Activated T-helper 1 cell treated with anti-CD3 and anti-CD28 coated beads, Interleukin-12 subunit alpha, Interleukin-12 subunit beta, Interleukin-2, Interleukin-4 antibody, amounts not matched to agents 30 ng/mL and 10 ng/mL and 1 ng/mL, durations not matched to agents 14 hours and 24 hours and 36 hours (primary cell): ENCODE measurements at regions not wholly inside any gene's neighbourhood (a gene's known extent, or its start where the extent isn't known, plus 50 kb on each side); places are given as distances from the start of the nearest gene placed in this dataset.

Source experiments
- DNase-seq: peaks from one replicate; pipeline ENCODE4 v3.0.0; 2021; ENCODE audit warnings: low spot score
- H3K27ac Mint-ChIP-seq: one replicate; pipeline ENCODE4 v1.8.0; 2021; ENCODE audit warnings: mild to moderate bottlenecking, mixed read lengths
- H3K27me3 Mint-ChIP-seq: one replicate; pipeline ENCODE4 v1.8.0; 2022; ENCODE audit warnings: mild to moderate bottlenecking, moderate library complexity, mixed read lengths; ENCODE audit not compliant: insufficient read depth
- H3K36me3 Mint-ChIP-seq: one replicate; pipeline ENCODE4 v1.8.0; 2021; ENCODE audit warnings: low read depth, mixed read lengths
- H3K4me1 Mint-ChIP-seq: one replicate; pipeline ENCODE4 v1.8.0; 2021; ENCODE audit warnings: low read depth, mixed read lengths
- H3K4me3 Mint-ChIP-seq: one replicate; pipeline ENCODE4 v1.8.0; 2021; ENCODE audit warnings: mild to moderate bottlenecking, moderate library complexity, mixed read lengths
- H3K9me3 Mint-ChIP-seq: one replicate; pipeline ENCODE4 v1.8.0; 2021; ENCODE audit warnings: mixed read lengths
- intact Hi-C: fragments of 100-400 bp; cut with micrococcal nuclease; formaldehyde crosslinking; loops from one replicate; pipeline ENCODE4 v1.15.1; 2024

GRCh38 chr2:195428673-195429072 is 228.4 kb upstream of the SLC39A10 start:
- Mint-ChIP-seq H3K4me3 (no peak overlapping the region), H3K36me3 (peaks cover 4% of the 10 kb centered on the region), H3K27ac (no peak overlapping the region), H3K9me3 (peaks cover 5% of the 10 kb centered on the region), H3K4me1 (no peaks in the 10 kb centered on the region), H3K27me3 (no peaks in the 10 kb centered on the region)
- intact Hi-C loops: no loop called here
- no peak for DNase-seq

- Mint-ChIP-seq H3K4me1 (no peaks in the 10 kb centered on the region), H3K36me3 (peaks cover 4% of the 10 kb centered on the region), H3K9me3 (no peaks in the 10 kb centered on the region), H3K27me3 (no peaks in the 10 kb centered on the region), H3K4me3 (no peak overlapping the region), H3K27ac (no peak overlapping the region)
- no peak for DNase-seq
- intact Hi-C loops: no loop called here
These were observed 231.7 kb upstream of the SLC39A10 start for GRCh38 chr2:195425328-195425727.

GRCh38 chr2:195419033-195419432 is 238.0 kb upstream of the SLC39A10 start:
- Mint-ChIP-seq H3K9me3 (no peaks in the 10 kb centered on the region), H3K4me3 (no peak overlapping the region), H3K27ac (no peak overlapping the region), H3K36me3 (peaks cover 4% of the 10 kb centered on the region), H3K4me1 (no peaks in the 10 kb centered on the region), H3K27me3 (no peaks in the 10 kb centered on the region)
- DNase-seq: no peak
- intact Hi-C loops: no loop called here

GRCh38 chr2:195414537-195415100 is 242.4 kb upstream of the SLC39A10 start:
- no peak overlapping the region for H3K4me3 Mint-ChIP-seq
- peaks cover 7% of the 10 kb centered on the region for H3K4me1 Mint-ChIP-seq
- intact Hi-C loops: no loop called here
- no peaks in the 10 kb centered on the region for H3K27me3 Mint-ChIP-seq
- peaks cover 13% of the 10 kb centered on the region for H3K36me3 Mint-ChIP-seq
- no peak for DNase-seq
- H3K27ac Mint-ChIP-seq: no peak overlapping the region
- H3K9me3 Mint-ChIP-seq: peaks cover 5% of the 10 kb centered on the region

GRCh38 chr2:195413944-195414343 is 243.1 kb upstream of the SLC39A10 start:
- no peak for DNase-seq
- intact Hi-C loops: no loop called here
- no peak overlapping the region for H3K27ac Mint-ChIP-seq
- H3K9me3 Mint-ChIP-seq: peaks cover 5% of the 10 kb centered on the region
- peaks cover 7% of the 10 kb centered on the region for H3K4me1 Mint-ChIP-seq
- H3K36me3 Mint-ChIP-seq: peaks cover 11% of the 10 kb centered on the region
- no peak overlapping the region for H3K4me3 Mint-ChIP-seq
- no peaks in the 10 kb centered on the region for H3K27me3 Mint-ChIP-seq

- Mint-ChIP-seq H3K4me3 (no peak overlapping the region), H3K27ac (no peak overlapping the region)
- intact Hi-C loops: no loop called here
These were observed 243.6 kb upstream of the SLC39A10 start for GRCh38 chr2:195413422-195413821.

GRCh38 chr2:195411219-195411687 is 245.8 kb upstream of the SLC39A10 start:
- Mint-ChIP-seq H3K4me3 (no peak overlapping the region), H3K9me3 (peaks cover 5% of the 10 kb centered on the region), H3K36me3 (peaks cover 11% of the 10 kb centered on the region), H3K4me1 (peaks cover 14% of the 10 kb centered on the region), H3K27me3 (no peaks in the 10 kb centered on the region), H3K27ac (no peak overlapping the region)
- intact Hi-C loops: no loop called here
- no peak for DNase-seq

More at GRCh38 chr2:195413422-195413821, 243.6 kb upstream of the SLC39A10 start:
- DNase-seq: no peak
- Mint-ChIP-seq H3K4me1 (peaks cover 7% of the 10 kb centered on the region), H3K27me3 (no peaks in the 10 kb centered on the region), H3K36me3 (peaks cover 11% of the 10 kb centered on the region), H3K9me3 (peaks cover 5% of the 10 kb centered on the region)

GRCh38 chr2:195410074-195410671 is 246.9 kb upstream of the SLC39A10 start:
- Mint-ChIP-seq H3K27me3 (no peaks in the 10 kb centered on the region), H3K9me3 (peaks cover 5% of the 10 kb centered on the region), H3K36me3 (peaks cover 13% of the 10 kb centered on the region), H3K4me1 (peaks cover 24% of the 10 kb centered on the region), H3K4me3 (no peak overlapping the region), H3K27ac (no peak overlapping the region)
- DNase-seq: no peak
- intact Hi-C loops: no loop called here

GRCh38 chr2:195408811-195409210 is 248.2 kb upstream of the SLC39A10 start:
- H3K36me3 Mint-ChIP-seq: peaks cover 16% of the 10 kb centered on the region
- H3K4me1 Mint-ChIP-seq: peaks cover 28% of the 10 kb centered on the region
- peaks cover 5% of the 10 kb centered on the region for H3K9me3 Mint-ChIP-seq
- DNase-seq: no peak
- intact Hi-C loops: loop anchor here (5.0 kb wide), 1 partner anchor 248 kb away; the partner anchor contains the start of gene SLC39A10
- no peaks in the 10 kb centered on the region for H3K27me3 Mint-ChIP-seq
- H3K27ac Mint-ChIP-seq: no peak overlapping the region
- H3K4me3 Mint-ChIP-seq: no peak overlapping the region

- peaks cover 22% of the 10 kb centered on the region for H3K4me1 Mint-ChIP-seq
- intact Hi-C loops: loop anchor here (5.0 kb wide), 1 partner anchor 249 kb away; the partner anchor contains the start of gene SLC39A10
- H3K27ac Mint-ChIP-seq: no peak overlapping the region
- DNase-seq: no peak
- H3K9me3 Mint-ChIP-seq: peaks cover 5% of the 10 kb centered on the region
- no peaks in the 10 kb centered on the region for H3K27me3 Mint-ChIP-seq
- no peak overlapping the region for H3K4me3 Mint-ChIP-seq
- peaks cover 12% of the 10 kb centered on the region for H3K36me3 Mint-ChIP-seq
These were observed 248.8 kb upstream of the SLC39A10 start for GRCh38 chr2:195408196-195408595.

GRCh38 chr2:195407783-195408182 is 249.2 kb upstream of the SLC39A10 start:
- Mint-ChIP-seq H3K27me3 (no peaks in the 10 kb centered on the region), H3K36me3 (peaks cover 10% of the 10 kb centered on the region), H3K27ac (no peak overlapping the region), H3K4me1 (peaks cover 21% of the 10 kb centered on the region), H3K9me3 (peaks cover 1% of the 10 kb centered on the region), H3K4me3 (no peak overlapping the region)
- intact Hi-C loops: loop anchor here (5.0 kb wide), 1 partner anchor 250 kb away; the partner anchor contains the start of gene SLC39A10
- DNase-seq: no peak

- Mint-ChIP-seq H3K36me3 (peaks cover 11% of the 10 kb centered on the region), H3K27ac (no peak overlapping the region), H3K27me3 (no peaks in the 10 kb centered on the region), H3K4me3 (no peak overlapping the region), H3K9me3 (no peaks in the 10 kb centered on the region), H3K4me1 (peaks cover 21% of the 10 kb centered on the region)
- DNase-seq: no peak
- intact Hi-C loops: loop anchor here (5.0 kb wide), 1 partner anchor 250 kb away; the partner anchor contains the start of gene SLC39A10
These were observed 250.0 kb upstream of the SLC39A10 start for GRCh38 chr2:195406886-195407603.

GRCh38 chr2:195404651-195405050 is 252.4 kb upstream of the SLC39A10 start:
- intact Hi-C loops: loop anchor here (5.0 kb wide), 1 partner anchor 253 kb away; the partner anchor contains the start of gene SLC39A10
- peaks cover 8% of the 10 kb centered on the region for H3K36me3 Mint-ChIP-seq
- DNase-seq: no peak
- no peaks in the 10 kb centered on the region for H3K27me3 Mint-ChIP-seq
- no peak overlapping the region for H3K27ac Mint-ChIP-seq
- H3K9me3 Mint-ChIP-seq: no peaks in the 10 kb centered on the region
- H3K4me1 Mint-ChIP-seq: peaks cover 21% of the 10 kb centered on the region
- H3K4me3 Mint-ChIP-seq: no peak overlapping the region
